HG03039 (cell line): ENCODE measurements at regions not wholly inside any gene's neighbourhood (a gene's known extent, or its start where the extent isn't known, plus 50 kb on each side); places are given as distances from the start of the nearest gene placed in this dataset.
A peak's percentile ranks its signal among the peaks of the same experiment; 100 is the strongest.

Experiments used
- ATAC-seq: cut with Tn5 transposase; IDR thresholded peaks from one replicate; pipeline ENCODE4 v1.9.1; 2021; ENCODE audit warnings: mild to moderate bottlenecking, moderate library complexity; ENCODE audit not compliant: unreplicated experiment

GRCh38 chr10:88058750-88059149 lies 195.3 kb downstream of the PTEN start:
- ATAC-seq, result no peak

DNA sequence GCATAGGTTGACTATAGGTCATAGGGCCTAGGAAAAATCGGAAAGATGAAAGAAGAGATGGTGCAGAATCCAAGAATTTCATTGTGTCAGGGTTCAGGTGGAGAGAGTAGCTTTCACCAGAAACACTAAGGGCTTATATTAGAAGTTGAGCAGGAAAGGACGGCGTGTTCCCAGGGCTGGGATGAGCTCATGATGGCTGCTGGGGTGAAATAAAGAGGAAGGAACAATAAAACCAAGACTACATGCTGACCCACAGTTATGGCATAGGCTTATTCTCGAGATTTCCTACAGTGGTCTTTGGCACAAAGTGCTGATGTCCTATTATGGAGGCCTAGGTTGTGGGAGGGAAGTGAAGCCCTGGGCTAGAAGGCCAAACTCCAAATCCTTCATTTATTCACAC lies 195.8 kb downstream of the PTEN start:
- no peak for ATAC-seq

DNA sequence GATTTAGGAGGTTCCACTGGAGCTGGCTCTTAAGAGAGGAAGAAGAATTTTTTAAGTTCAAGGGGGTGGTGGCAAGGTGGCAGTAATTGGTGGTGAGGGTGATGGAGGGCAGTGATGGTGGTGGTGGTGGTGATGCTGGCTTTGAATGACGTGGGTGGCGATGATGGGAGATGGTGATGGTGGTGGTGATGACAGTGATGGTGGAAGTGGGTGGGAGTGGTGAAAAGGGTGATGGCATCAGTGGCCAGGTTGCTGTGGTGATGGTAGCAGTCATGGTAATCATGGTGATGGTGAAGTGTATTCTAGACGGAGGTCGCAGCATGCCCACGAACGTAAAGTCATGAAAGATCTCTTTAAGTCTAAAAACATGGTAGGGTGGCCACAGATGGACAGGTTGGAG lies 197.3 kb downstream of the PTEN start:
- no peak for ATAC-seq

DNA sequence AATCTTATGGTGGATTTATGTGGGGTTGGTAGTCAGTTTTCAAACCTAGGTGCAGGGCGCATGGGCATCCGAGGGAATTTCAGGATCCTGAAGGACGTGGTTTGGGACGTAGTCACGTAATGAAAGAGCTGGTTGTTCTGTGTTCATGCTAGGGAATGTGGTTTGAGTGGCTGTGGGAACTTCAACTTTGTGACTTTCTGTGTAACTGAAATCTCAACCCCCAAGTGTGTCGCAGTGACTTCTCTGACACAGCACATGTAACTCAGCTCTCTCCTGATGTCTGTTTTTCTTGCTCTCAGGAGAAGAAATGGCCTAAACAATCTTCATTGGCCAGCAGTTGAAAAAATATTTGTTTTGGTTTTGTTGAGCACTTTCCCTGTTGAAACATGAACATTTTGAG lies 199.0 kb downstream of the PTEN start:
- ATAC-seq, result no peak

DNA sequence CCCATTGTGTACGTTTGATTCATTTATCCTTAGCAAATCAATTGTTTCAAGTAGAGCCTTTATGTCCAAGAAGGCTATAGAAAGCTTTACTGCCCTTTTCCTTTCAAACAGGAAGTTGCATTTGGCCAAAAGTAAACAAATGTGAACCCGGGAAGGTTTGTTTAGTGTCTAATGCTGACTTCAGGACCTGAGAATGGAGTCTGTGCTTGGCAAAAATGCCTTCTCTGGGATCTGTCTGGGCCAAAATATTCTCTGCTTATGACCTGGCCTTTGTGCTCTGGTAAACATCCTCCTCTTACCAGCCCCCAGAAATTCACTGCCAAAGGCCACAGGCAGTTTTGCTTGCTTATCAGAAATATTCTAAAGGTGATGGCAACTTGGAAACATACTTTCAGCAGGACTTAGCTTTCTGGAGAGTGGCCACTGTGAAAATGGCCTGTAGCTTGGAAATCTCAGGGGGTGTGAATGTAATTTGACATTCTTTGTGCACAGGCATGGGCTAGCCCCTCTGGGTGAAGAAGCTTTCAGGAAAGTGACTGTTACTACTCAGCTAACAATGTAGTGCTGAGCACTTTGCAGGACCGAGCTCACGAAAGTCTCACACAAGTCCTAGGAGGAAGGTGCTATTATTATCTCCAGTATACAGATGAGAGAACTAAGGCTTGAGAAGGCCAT lies 199.5 kb downstream of the PTEN start:
- ATAC-seq, result no peak

GRCh38 chr10:88063861-88064557 lies 200.6 kb downstream of the PTEN start:
- no peak for ATAC-seq

- ATAC-seq, result peak; percentile 50
Observed at GRCh38 chr10:88064608-88065382, 201.4 kb downstream of the PTEN start.

- no peak for ATAC-seq
Observed at GRCh38 chr10:88065383-88066049, 202.1 kb downstream of the PTEN start.

DNA sequence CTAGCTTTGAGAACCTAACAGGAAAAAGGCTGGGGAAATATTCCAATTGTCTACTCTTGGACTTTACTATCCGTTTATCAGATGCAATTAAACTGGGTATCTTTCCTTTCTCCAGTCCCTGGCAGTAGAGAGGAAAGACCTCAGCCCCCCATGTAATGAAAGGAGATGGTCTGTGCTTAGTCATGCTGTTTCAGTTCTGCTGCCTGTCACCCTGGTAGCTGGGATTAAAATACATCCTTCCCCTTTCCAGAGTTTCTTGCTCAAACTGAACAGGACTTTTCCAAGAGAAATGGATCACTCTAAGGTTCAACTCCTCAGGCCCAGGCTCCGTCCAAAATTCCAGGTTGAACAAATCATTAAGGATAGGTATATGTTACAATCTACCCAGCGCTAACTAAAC lies 202.9 kb downstream of the PTEN start:
- no peak for ATAC-seq

- ATAC-seq, result no peak
Observed at GRCh38 chr10:88066876-88067275, 203.5 kb downstream of the PTEN start.

- ATAC-seq, result no peak
Observed at GRCh38 chr10:88067737-88068136, 204.3 kb downstream of the PTEN start.

- no peak for ATAC-seq
Observed at GRCh38 chr10:88069338-88069737, 205.9 kb downstream of the PTEN start.

GRCh38 chr10:88070080-88070880 lies 206.9 kb downstream of the PTEN start:
- peak; percentile 45 for ATAC-seq

DNA sequence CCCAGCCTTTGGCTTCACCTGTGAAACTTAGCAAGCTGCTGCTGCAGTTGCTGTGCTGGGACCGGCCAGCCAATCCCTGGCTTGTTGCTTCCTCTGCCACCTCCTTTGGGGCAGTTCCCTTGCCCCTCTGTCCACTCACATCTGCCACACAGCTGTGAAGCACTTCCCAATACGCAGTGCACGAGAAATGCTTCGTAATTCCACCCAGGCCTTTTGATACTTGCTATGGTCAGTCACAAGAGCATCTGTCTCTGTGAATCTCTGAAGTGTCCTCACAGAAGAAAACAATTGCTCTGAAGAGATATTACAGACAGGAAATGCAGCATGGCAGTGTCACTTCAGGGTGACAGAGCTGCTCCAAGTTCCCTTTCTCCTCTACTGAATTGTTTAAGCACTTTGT lies 208.5 kb downstream of the PTEN start:
- ATAC-seq, result no peak

DNA sequence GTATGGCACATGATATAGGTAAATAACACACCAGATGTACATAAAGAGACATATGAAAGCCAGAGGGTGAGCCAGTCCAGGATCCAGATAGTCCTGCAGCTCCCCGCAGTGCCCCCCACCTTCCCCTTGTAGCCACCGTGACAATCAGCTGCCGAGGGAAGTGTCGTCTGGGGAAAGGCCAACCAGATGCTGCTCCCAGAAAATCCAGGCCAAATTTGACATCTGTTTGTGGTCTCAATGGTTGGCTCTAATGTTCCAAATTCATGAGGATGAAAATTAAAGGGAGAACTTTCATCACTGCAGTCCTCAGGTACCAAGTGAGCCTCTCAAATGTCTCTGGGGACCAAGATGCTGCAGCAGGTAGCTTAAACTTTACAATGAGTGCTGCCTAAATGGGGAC lies 210.3 kb downstream of the PTEN start:
- no peak for ATAC-seq

GRCh38 chr10:88074971-88075370 lies 211.5 kb downstream of the PTEN start:
- ATAC-seq, result no peak

GRCh38 chr10:88076027-88076880 lies 212.8 kb downstream of the PTEN start:
- peak; percentile 39 for ATAC-seq

- ATAC-seq, result no peak
Observed at GRCh38 chr10:88077977-88078376, 214.6 kb downstream of the PTEN start.

DNA sequence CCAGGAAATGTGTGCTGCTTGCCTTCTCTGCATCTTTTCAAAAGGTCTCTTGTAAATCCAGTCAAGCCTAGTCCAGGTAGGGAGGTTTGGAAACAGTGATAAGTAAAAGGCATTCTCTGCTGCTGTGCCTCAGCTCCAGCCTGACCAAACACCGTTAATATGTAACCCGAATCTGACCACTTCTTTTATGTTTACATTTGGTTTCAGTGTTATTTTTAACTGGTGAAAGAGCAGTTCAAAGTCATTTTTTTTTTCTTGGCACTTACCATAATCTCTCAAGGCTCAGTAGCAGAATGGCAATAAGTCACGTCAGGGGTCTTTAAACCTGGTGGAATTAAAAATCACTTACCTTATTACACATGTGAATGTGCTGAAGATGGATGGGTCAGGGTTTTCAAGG lies 216.8 kb downstream of the PTEN start:
- peak; percentile 45 for ATAC-seq
